SK-N-SH (cell line): ENCODE measurements at regions not wholly inside any gene's neighbourhood (a gene's known extent, or its start where the extent isn't known, plus 50 kb on each side); places are given as distances from the start of the nearest gene placed in this dataset.

Source experiments
- CTCF ChIA-PET: fragments of 300-600, 350-600 bp; formaldehyde crosslinking; extraction: SDS; loops from one replicate; lab custom pipeline; 2021; lab: Yijun Ruan, JAX
- POLR2A ChIA-PET: fragments of 350-600 bp; sonication (Branson Sonifier 250); formaldehyde crosslinking; extraction: SDS; loops from one replicate; lab custom pipeline; 2020; ENCODE audit warnings: antibody characterized with exemption, inconsistent platforms; lab: Yijun Ruan, JAX
- DNase-seq: peaks from one replicate; pipeline ENCODE4 v3.0.0; 2012
- H2AFZ ChIP-seq: fragments of 200-600 bp; sonication (generic); 2 replicates; pipeline ENCODE4 v1.8.1; 2016; ENCODE audit warnings: antibody characterized with exemption, mild to moderate bottlenecking, low read depth
- H3F3A ChIP-seq: fragments of 200-600 bp; sonication (generic); replicated peaks from 2 replicates; pipeline ENCODE3; 2016; ENCODE audit warnings: antibody characterized with exemption, mild to moderate bottlenecking; ENCODE audit not compliant: insufficient read depth
- H3K27ac ChIP-seq, 2 experiments: fragments of 200-500 bp in 1 of 2; fragments of 200-600 bp in 1 of 2; sonication (Bioruptor generic) in 1 of 2; sonication (generic), shearing (Covaris generic) in 1 of 2; 2 replicates each; pipeline versions ENCODE4 v1.5.1 to v1.6.1; 2014 to 2016; ENCODE audit warnings: low read depth in 2 of 2, inconsistent platforms in 1 of 2, low read length in 1 of 2, mild to moderate bottlenecking in 1 of 2, mixed read lengths in 1 of 2
- H3K27me3 ChIP-seq: fragments of 200-600 bp; sonication (generic), shearing (Covaris generic); 2 replicates; pipeline ENCODE4 v1.6.1; 2016; ENCODE audit warnings: mixed run types; ENCODE audit not compliant: insufficient read depth
- H3K36me3 ChIP-seq, 2 experiments: fragments of 200-500 bp in 1 of 2; fragments of 200-600 bp in 1 of 2; sonication (Bioruptor generic) in 1 of 2; sonication (generic) in 1 of 2; replicated peaks in 1 of 2; 2 replicates each; pipeline versions ENCODE3 to v1.5.1; 2014 to 2016; ENCODE audit warnings: low read length in 1 of 2, mild to moderate bottlenecking in 1 of 2; ENCODE audit not compliant: insufficient read depth in 2 of 2, control insufficient read depth in 1 of 2
- H3K4me1 ChIP-seq, 2 experiments: fragments of 200-500 bp in 1 of 2; fragments of 200-600 bp in 1 of 2; sonication (Bioruptor generic) in 1 of 2; sonication (generic), shearing (Covaris generic) in 1 of 2; 2 replicates each; pipeline versions ENCODE4 v1.5.1 to v1.6.1; 2014 to 2016; ENCODE audit warnings: low read depth in 1 of 2, low read length in 1 of 2, mixed run types in 1 of 2; ENCODE audit not compliant: insufficient read depth in 2 of 2, control insufficient read depth in 1 of 2
- H3K4me2 ChIP-seq: fragments of 200-600 bp; sonication (generic), shearing (Covaris generic); 2 replicates; pipeline ENCODE4 v1.6.1; 2017; ENCODE audit warnings: mixed run types
- H3K4me3 ChIP-seq, 2 experiments: fragments of 200-500 bp in 1 of 2; fragments of 200-600 bp in 1 of 2; sonication (Bioruptor generic) in 1 of 2; sonication (generic), shearing (Covaris generic) in 1 of 2; 2 replicates each; pipeline versions ENCODE4 v1.5.1 to v1.8.1; 2014 to 2016; ENCODE audit warnings: low read depth in 2 of 2, inconsistent platforms in 1 of 2, low read length in 1 of 2, mild to moderate bottlenecking in 1 of 2, mixed read lengths in 1 of 2, moderate library complexity in 1 of 2
- H3K79me2 ChIP-seq: fragments of 200-600 bp; sonication (generic); 2 replicates; pipeline ENCODE4 v1.8.1; 2017; ENCODE audit warnings: mild to moderate bottlenecking; ENCODE audit not compliant: insufficient read depth
- H3K9ac ChIP-seq: fragments of 200-600 bp; sonication (generic); 2 replicates; pipeline ENCODE4 v1.6.1; 2017; ENCODE audit warnings: mixed run types
- H3K9me2 ChIP-seq: fragments of 200-600 bp; sonication (generic); 2 replicates; pipeline ENCODE4 v1.6.1; 2017; ENCODE audit warnings: mixed run types
- H3K9me3 ChIP-seq: fragments of 200-600 bp; sonication (generic); 2 replicates; pipeline ENCODE4 v1.6.1; 2017; ENCODE audit warnings: mixed run types, mild to moderate bottlenecking, moderate library complexity
- H4K20me1 ChIP-seq: fragments of 200-600 bp; sonication (generic); 2 replicates; pipeline ENCODE4 v1.6.1; 2017; ENCODE audit warnings: mild to moderate bottlenecking, mixed run types; ENCODE audit not compliant: insufficient read depth
- CHD2 ChIP-seq: fragments of 150-350 bp; IDR thresholded peaks from 2 replicates; pipeline ENCODE4 v1.6.1; 2018; ENCODE audit warnings: low read length; ENCODE audit not compliant: partially characterized antibody
- CTCF ChIP-seq: fragments of 200-600 bp; sonication (generic); IDR thresholded peaks from 2 replicates; pipeline ENCODE4 v1.6.1; 2017; ENCODE audit warnings: antibody characterized with exemption, mild to moderate bottlenecking, moderate library complexity
- EP300 ChIP-seq, 2 experiments: IDR thresholded peaks; 2 replicates each; pipeline versions ENCODE4 v1.4.0 to v1.6.1; 2012; ENCODE audit warnings: borderline replicate concordance in 1 of 2, low read depth in 1 of 2, low read length in 1 of 2
- EZH2phosphoT487 ChIP-seq: fragments of 200-600 bp; sonication (generic); IDR thresholded peaks from 2 replicates; pipeline ENCODE4 v1.6.1; 2017; ENCODE audit warnings: low read depth, mixed run types, mild to moderate bottlenecking, antibody characterized with exemption, moderate library complexity, borderline replicate concordance
- FOXJ3 ChIP-seq: sonication (generic); formaldehyde crosslinking; IDR thresholded peaks from 2 replicates; pipeline ENCODE4 v1.5.1; 2020; ENCODE audit warnings: mild to moderate bottlenecking, missing genetic modification reagents
- FOXM1 ChIP-seq: IDR thresholded peaks from 2 replicates; pipeline ENCODE4 v1.4.0; 2012; ENCODE audit warnings: low read depth, mild to moderate bottlenecking
- GATA2 ChIP-seq: sonication (generic); formaldehyde crosslinking; IDR thresholded peaks from 2 replicates; pipeline ENCODE4 v1.5.0; 2020; ENCODE audit warnings: mild to moderate bottlenecking, missing genetic modification reagents
- JUND ChIP-seq: IDR thresholded peaks from 2 replicates; pipeline ENCODE4 v1.4.0; 2012
- MEF2A ChIP-seq: IDR thresholded peaks from 2 replicates; pipeline ENCODE4 v1.4.0; 2012; ENCODE audit warnings: low read depth, borderline replicate concordance
- MXI1 ChIP-seq: IDR thresholded peaks from 2 replicates; pipeline ENCODE4 v1.6.1; 2012; ENCODE audit warnings: mild to moderate bottlenecking, low read depth, low read length, improper control_type of control experiment
- POLR2AphosphoS5 ChIP-seq: IDR thresholded peaks from 2 replicates; pipeline ENCODE4 v1.6.1; 2012; ENCODE audit warnings: low read depth, low read length
- RAD21 ChIP-seq: IDR thresholded peaks from 2 replicates; pipeline ENCODE4 v1.6.1; 2012; ENCODE audit warnings: mild to moderate bottlenecking, low read length
- RCOR1 ChIP-seq: fragments of 150-350 bp; IDR thresholded peaks from 2 replicates; pipeline ENCODE4 v1.6.1; 2017; ENCODE audit warnings: antibody characterized with exemption, low read length
- REST ChIP-seq: IDR thresholded peaks from 2 replicates; pipeline ENCODE4 v1.6.1; 2012; ENCODE audit warnings: mild to moderate bottlenecking, low read depth, low read length, moderate library complexity
- RFX5 ChIP-seq: IDR thresholded peaks from 2 replicates; pipeline ENCODE4 v1.6.1; 2012; ENCODE audit warnings: mild to moderate bottlenecking, improper control_type of control experiment, low read length
- RXRA ChIP-seq: IDR thresholded peaks from 2 replicates; pipeline ENCODE4 v1.4.0; 2012; ENCODE audit warnings: low read depth, mild to moderate bottlenecking, borderline replicate concordance
- SIN3A ChIP-seq: IDR thresholded peaks from 2 replicates; pipeline ENCODE4 v1.6.1; 2012; ENCODE audit warnings: low read depth, mild to moderate bottlenecking, low read length, moderate library complexity, borderline replicate concordance
- SMC3 ChIP-seq: IDR thresholded peaks from 2 replicates; pipeline ENCODE4 v1.6.1; 2012; ENCODE audit warnings: low read depth, low read length, improper control_type of control experiment
- TAF1 ChIP-seq: IDR thresholded peaks from 2 replicates; pipeline ENCODE4 v1.6.1; 2012; ENCODE audit warnings: low read depth, mild to moderate bottlenecking, low read length, moderate library complexity, borderline replicate concordance
- TCF12 ChIP-seq: IDR thresholded peaks from 2 replicates; pipeline ENCODE4 v1.4.0; 2012
- TEAD4 ChIP-seq: IDR thresholded peaks from 2 replicates; pipeline ENCODE4 v1.4.0; 2012; ENCODE audit warnings: mild to moderate bottlenecking, borderline replicate concordance; ENCODE audit not compliant: insufficient read depth
- USF1 ChIP-seq: IDR thresholded peaks from 2 replicates; pipeline ENCODE4 v1.4.0; 2012; ENCODE audit warnings: low read depth, borderline replicate concordance
- USF2 ChIP-seq: fragments of 150-350 bp; IDR thresholded peaks from 2 replicates; pipeline ENCODE4 v1.6.1; 2017; ENCODE audit warnings: antibody characterized with exemption, low read length, low read depth, borderline replicate concordance
- YY1 ChIP-seq: IDR thresholded peaks from 2 replicates; pipeline ENCODE4 v1.4.0; 2012; ENCODE audit warnings: low read depth, mild to moderate bottlenecking
- WGBS: methylation state at CpG from one replicate; pipeline ENCODE4 v1.1.6; 2017; ENCODE audit warnings: low lambda C conversion rate; 5-methylcytosine and 5-hydroxymethylcytosine counted together

GRCh38 chr1:177669161-177669560 lies 300.7 kb downstream of the SEC16B start:
- Histone ChIP-seq H3K9ac (no peak overlapping the region), H3K4me3 (no peak overlapping the region), H3F3A (no peaks in the 10 kb centered on the region), H3K36me3 (no peaks in the 10 kb centered on the region), H3K79me2 (no peaks in the 10 kb centered on the region), H2AFZ (no peak overlapping the region), H3K27ac (no peak overlapping the region), H3K9me3 (no peaks in the 10 kb centered on the region), H4K20me1 (no peaks in the 10 kb centered on the region), H3K27me3 (no peaks in the 10 kb centered on the region), H3K4me2 (no peak overlapping the region), H3K4me1 (no peaks in the 10 kb centered on the region), H3K9me2 (no peaks in the 10 kb centered on the region)
- POLR2A ChIA-PET, result no interaction called here
- 36% methylated on average over 1 of the region's 1 CpG for WGBS
- no peak for TF ChIP-seq CHD2
- TF ChIP-seq POLR2AphosphoS5, result no peak
- no peak for TF ChIP-seq SIN3A
- TF ChIP-seq FOXM1, result no peak
- TF ChIP-seq TEAD4, result no peak
- no peak for TF ChIP-seq EZH2phosphoT487
- TF ChIP-seq JUND, result no peak
- TF ChIP-seq TAF1, result no peak
- TF ChIP-seq RXRA, result no peak
- no peak for TF ChIP-seq MXI1
- no peak for TF ChIP-seq MEF2A
- TF ChIP-seq TCF12, result no peak
- no peak for TF ChIP-seq USF2
- CTCF ChIA-PET, result no interaction called here
- no peak for DNase-seq

GRCh38 chr1:177665935-177666334 lies 303.9 kb downstream of the SEC16B start:
- Histone ChIP-seq H3K9ac (no peak overlapping the region), H3K4me1 (no peaks in the 10 kb centered on the region), H3K9me2 (no peaks in the 10 kb centered on the region), H3K27me3 (no peaks in the 10 kb centered on the region), H3K9me3 (no peaks in the 10 kb centered on the region), H4K20me1 (no peaks in the 10 kb centered on the region), H2AFZ (no peak overlapping the region), H3K36me3 (no peaks in the 10 kb centered on the region), H3K4me2 (no peak overlapping the region), H3K79me2 (no peaks in the 10 kb centered on the region), H3K4me3 (no peak overlapping the region), H3K27ac (no peak overlapping the region), H3F3A (no peaks in the 10 kb centered on the region)
- ChIA-PET POLR2A (no interaction called here), CTCF (no interaction called here)
- 23% methylated on average over 2 of the region's 2 CpGs for WGBS
- DNase-seq, result no peak
- TF ChIP-seq RXRA (no peak), SMC3 (no peak), FOXJ3 (no peak), USF1 (no peak), EZH2phosphoT487 (no peak), TEAD4 (no peak), EP300 (IDR thresholded peaks at IDR 0.05; ENCODE audit: borderline replicate concordance in 1 of 2, low read depth in 1 of 2, low read length in 1 of 2) (no peak), REST (no peak), YY1 (no peak), CTCF (no peak), RFX5 (no peak), GATA2 (no peak), TAF1 (no peak), RCOR1 (no peak), TCF12 (no peak), RAD21 (no peak)
